Activated B cell treated with CpG ODN at 0.5 μM for 24 hours (primary cell): ENCODE measurements at regions not wholly inside any gene's neighbourhood (a gene's known extent, or its start where the extent isn't known, plus 50 kb on each side); places are given as distances from the start of the nearest gene placed in this dataset.

Experiments used
- ATAC-seq: fragments of 200-7000 bp; cut with Tn5 transposase; one replicate; pipeline ENCODE4 v1.10.0; 2021; ENCODE audit warnings: low read depth, mild to moderate bottlenecking, moderate library complexity
- CTCF ChIA-PET: fragments of 350-600 bp; sonication (Branson Sonifier 250); formaldehyde crosslinking; loops from one replicate; lab custom pipeline; 2021; ENCODE audit warnings: antibody characterized with exemption; lab: Charles Lee
- POLR2A ChIA-PET: fragments of 350-600 bp; sonication (Branson Sonifier 250); formaldehyde crosslinking; loops from one replicate; lab custom pipeline; 2021; ENCODE audit warnings: antibody characterized with exemption; lab: Charles Lee
- DNase-seq: peaks from one replicate; pipeline ENCODE4 v3.0.0; 2022
- H3K27ac Mint-ChIP-seq: one replicate; pipeline ENCODE4 v1.8.0; 2020; ENCODE audit warnings: mixed read lengths
- H3K27me3 Mint-ChIP-seq: one replicate; pipeline ENCODE4 v1.8.0; 2021; ENCODE audit warnings: mixed read lengths
- H3K36me3 Mint-ChIP-seq: one replicate; pipeline ENCODE4 v1.8.0; 2021; ENCODE audit warnings: low read depth, mixed read lengths
- H3K4me1 Mint-ChIP-seq: one replicate; pipeline ENCODE4 v1.8.0; 2021; ENCODE audit warnings: mixed read lengths
- H3K4me3 Mint-ChIP-seq: one replicate; pipeline ENCODE4 v1.8.0; 2020; ENCODE audit warnings: mild to moderate bottlenecking, mixed read lengths
- H3K9me3 Mint-ChIP-seq: one replicate; pipeline ENCODE4 v1.8.0; 2020; ENCODE audit warnings: mixed read lengths
- CTCF ChIP-seq: fragments of 200-600 bp; IDR thresholded peaks from one replicate; pipeline ENCODE4 v1.8.0; 2022; ENCODE audit warnings: antibody characterized with exemption, mild to moderate bottlenecking
- intact Hi-C: fragments of 100-400 bp; cut with micrococcal nuclease; formaldehyde crosslinking; loops from one replicate; pipeline ENCODE4 v1.15.1; 2024

DNA sequence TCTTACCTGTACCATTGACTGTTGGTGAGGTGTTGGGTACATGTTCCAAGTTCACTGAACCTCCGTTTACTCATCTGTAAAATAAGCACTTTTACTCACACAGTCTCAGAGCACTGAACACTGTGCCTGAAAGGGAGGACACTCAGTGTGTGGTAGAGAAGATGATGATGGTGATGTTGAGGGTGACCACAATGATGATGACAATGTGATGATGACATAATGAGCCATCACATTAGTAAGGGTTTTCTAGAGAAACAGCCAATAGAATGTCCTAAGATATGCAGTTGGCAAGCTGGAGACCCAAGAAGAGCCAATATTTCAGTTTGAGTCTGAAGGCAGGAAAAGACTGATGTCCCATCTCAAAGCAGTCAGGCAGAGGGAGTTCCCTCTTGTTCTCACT lies 315.4 kb upstream of the IGFBP7 start:
- no peak for TF ChIP-seq CTCF
- CTCF ChIA-PET: no interaction called here
- no peak overlapping the region for H3K4me3 Mint-ChIP-seq
- H3K9me3 Mint-ChIP-seq: no peaks in the 10 kb centered on the region
- no peaks in the 10 kb centered on the region for H3K27me3 Mint-ChIP-seq
- ATAC-seq: no peak
- H3K4me1 Mint-ChIP-seq: no peaks in the 10 kb centered on the region
- H3K36me3 Mint-ChIP-seq: no peaks in the 10 kb centered on the region
- intact Hi-C loops: no loop called here
- no peak for DNase-seq
- no peak overlapping the region for H3K27ac Mint-ChIP-seq
- POLR2A ChIA-PET: no interaction called here

DNA sequence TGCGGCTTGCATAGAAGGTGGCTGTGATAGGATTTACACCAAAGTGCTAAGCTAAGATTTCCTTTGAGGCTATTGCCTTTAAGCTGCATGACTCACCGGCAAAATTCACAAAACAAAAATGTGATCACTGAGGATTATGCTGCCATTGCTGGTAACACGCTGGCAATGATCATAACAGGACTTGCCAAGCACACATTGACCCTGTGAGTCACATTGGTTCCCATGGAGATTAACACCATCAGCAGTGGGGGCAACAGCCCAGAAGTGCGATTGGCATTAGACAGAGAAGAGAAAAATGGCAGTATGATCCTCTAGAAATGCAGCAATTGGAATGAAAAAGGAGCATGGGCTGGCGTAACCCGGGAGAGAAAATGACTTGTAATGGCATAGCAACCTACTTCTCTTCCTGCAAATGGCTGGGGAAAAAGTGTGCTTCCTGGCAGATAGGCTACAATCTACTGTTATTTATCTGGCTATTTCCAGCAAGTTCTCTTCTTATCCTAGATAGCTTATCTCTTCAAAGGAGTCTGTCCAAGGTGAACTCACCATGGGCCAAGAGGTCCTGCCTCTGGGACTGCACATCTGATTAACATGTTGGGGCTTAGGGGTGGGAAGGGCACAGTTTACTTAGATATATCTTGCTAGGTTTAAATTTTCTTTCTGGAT lies 314.2 kb upstream of the IGFBP7 start:
- no peak for TF ChIP-seq CTCF
- no peak overlapping the region for H3K27ac Mint-ChIP-seq
- ChIA-PET POLR2A (no interaction called here), CTCF (no interaction called here)
- ATAC-seq: no peak
- H3K27me3 Mint-ChIP-seq: no peaks in the 10 kb centered on the region
- no peak overlapping the region for H3K4me3 Mint-ChIP-seq
- H3K4me1 Mint-ChIP-seq: no peaks in the 10 kb centered on the region
- no peaks in the 10 kb centered on the region for H3K9me3 Mint-ChIP-seq
- H3K36me3 Mint-ChIP-seq: no peaks in the 10 kb centered on the region
- intact Hi-C loops: no loop called here
- DNase-seq: no peak

DNA sequence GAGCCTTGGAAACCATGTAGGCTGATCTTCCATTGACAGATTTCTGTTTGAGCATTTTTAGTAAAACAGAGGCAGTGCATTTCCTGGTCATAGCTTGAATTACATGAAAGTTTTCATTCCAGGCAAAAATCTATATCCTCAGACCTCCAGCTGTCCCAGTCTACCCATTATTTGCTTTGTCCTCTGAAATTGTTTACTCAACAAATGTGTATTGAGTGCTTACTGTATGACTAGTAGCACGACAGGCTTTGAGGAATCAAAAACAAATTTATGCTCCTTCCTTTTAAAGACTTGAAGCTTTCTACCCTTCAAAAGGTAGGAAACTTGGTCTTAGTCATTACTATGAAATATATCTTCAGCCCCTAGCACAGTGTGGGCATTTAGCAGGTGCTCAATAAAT lies 307.9 kb upstream of the IGFBP7 start:
- no peak for DNase-seq
- H3K4me1 Mint-ChIP-seq: no peaks in the 10 kb centered on the region
- H3K27ac Mint-ChIP-seq: no peak overlapping the region
- no peak for TF ChIP-seq CTCF
- no peak for ATAC-seq
- H3K27me3 Mint-ChIP-seq: no peaks in the 10 kb centered on the region
- no peaks in the 10 kb centered on the region for H3K9me3 Mint-ChIP-seq
- H3K36me3 Mint-ChIP-seq: no peaks in the 10 kb centered on the region
- intact Hi-C loops: no loop called here
- ChIA-PET CTCF (no interaction called here), POLR2A (no interaction called here)
- H3K4me3 Mint-ChIP-seq: no peak overlapping the region

DNA sequence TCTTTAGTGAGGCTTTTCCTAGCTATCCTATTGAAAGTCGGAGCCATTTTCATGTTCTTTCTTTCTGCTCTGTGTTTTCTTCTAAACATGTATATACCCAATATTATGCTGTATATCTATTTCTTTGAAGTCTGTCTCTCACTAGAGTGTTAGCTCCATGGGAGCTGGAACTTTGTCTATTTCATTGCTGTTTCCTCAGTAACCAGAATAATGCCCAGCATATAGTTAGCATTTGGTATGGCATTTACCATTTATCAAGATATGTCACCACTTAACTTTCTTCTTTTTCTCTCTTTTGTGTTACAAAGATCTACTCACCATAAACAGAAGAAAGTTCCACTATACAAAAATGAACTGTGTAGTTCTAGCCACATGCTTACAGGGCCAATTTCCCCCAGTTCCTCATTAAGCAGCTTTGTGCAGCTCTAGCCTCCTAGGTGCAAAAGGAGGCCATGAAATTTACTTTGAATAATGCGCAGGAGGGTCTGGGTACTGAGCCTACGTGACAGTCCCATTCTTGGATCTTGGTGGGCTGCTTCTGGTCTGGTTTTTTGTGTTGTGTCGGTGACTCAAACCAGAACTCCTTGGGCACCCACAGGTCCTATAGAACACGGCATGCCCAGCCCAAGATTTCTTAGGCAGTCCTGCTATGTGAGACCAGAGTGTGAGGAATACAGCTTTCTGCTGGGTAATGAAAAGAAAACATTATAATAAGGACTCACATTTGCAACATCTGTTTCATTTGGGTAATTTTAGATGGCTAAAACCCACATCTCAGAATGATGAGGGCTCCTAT lies 302.3 kb upstream of the IGFBP7 start:
- intact Hi-C loops: no loop called here
- ChIA-PET CTCF (no interaction called here), POLR2A (no interaction called here)
- no peak overlapping the region for H3K27ac Mint-ChIP-seq
- no peak overlapping the region for H3K4me3 Mint-ChIP-seq
- ATAC-seq (no peak), DNase-seq (no peak)
- TF ChIP-seq CTCF: no peak
- no peaks in the 10 kb centered on the region for H3K27me3 Mint-ChIP-seq
- no peaks in the 10 kb centered on the region for H3K9me3 Mint-ChIP-seq
- H3K4me1 Mint-ChIP-seq: no peaks in the 10 kb centered on the region
- H3K36me3 Mint-ChIP-seq: no peaks in the 10 kb centered on the region

DNA sequence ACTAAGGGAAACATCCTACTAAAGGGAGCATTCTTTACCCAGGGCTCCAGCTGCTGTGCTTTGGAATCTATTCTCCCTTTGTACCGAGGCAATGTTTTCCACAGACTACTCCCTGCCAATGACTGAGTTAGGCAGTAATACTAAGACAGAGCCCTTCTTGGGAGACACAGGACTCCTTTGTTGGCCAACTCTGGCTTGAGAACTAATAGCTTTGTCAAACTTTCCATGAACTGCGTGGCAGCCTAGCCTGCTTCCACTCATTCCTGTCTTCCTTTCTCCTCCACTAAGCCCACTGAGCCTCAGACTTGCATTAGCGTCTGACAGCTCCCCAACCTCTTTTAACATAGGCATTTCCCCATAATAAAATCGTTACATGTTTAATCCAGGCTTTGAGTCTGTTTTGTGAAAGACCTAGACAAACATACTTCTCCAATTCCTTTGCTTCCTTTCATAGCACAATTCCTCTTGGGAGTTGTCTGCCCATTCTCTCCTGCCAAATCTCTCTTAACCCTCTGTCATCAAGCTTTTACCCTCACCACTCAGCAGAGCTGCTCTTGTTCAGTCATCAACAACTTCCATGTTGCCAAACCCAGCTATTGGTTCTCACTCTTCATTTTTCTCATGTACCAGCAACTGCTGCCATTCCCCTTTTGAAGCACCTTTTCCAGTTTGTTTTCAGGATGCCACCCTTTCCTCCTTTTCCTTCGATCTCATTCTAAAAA lies 300.3 kb upstream of the IGFBP7 start:
- intact Hi-C loops: no loop called here
- H3K4me1 Mint-ChIP-seq: no peaks in the 10 kb centered on the region
- POLR2A ChIA-PET: no interaction called here
- ATAC-seq: no peak
- no peak overlapping the region for H3K4me3 Mint-ChIP-seq
- no peaks in the 10 kb centered on the region for H3K9me3 Mint-ChIP-seq
- no peak for DNase-seq
- H3K27me3 Mint-ChIP-seq: no peaks in the 10 kb centered on the region
- no peak for TF ChIP-seq CTCF
- H3K27ac Mint-ChIP-seq: no peak overlapping the region
- CTCF ChIA-PET: no interaction called here
- H3K36me3 Mint-ChIP-seq: no peaks in the 10 kb centered on the region
